Mucosa of descending colon (tissue), 3 donors: ENCODE measurements at regions not wholly inside any gene's neighbourhood (a gene's known extent, or its start where the extent isn't known, plus 50 kb on each side); places are given as distances from the start of the nearest gene placed in this dataset.

Source experiments
- ATAC-seq: fragments of 200-7000 bp; cut with Tn5 transposase; one replicate; pipeline ENCODE4 v1.9.1; 2020; ENCODE audit warnings: mild to moderate bottlenecking, moderate library complexity
- DNase-seq, 3 donors: peaks; one replicate each; pipeline ENCODE4 v3.0.0-alpha.2; 2020
- H3K36me3 ChIP-seq: fragments of 200-600 bp; one replicate; pipeline ENCODE4 v1.8.0; 2021; ENCODE audit warnings: low read depth, mild to moderate bottlenecking
- H3K4me1 ChIP-seq: fragments of 200-600 bp; one replicate; pipeline ENCODE4 v1.8.0; 2021; ENCODE audit warnings: low read depth, mild to moderate bottlenecking
- H3K4me3 ChIP-seq: fragments of 200-600 bp; one replicate; pipeline ENCODE4 v1.8.0; 2021; ENCODE audit warnings: mild to moderate bottlenecking
- H3K9me3 ChIP-seq: fragments of 200-600 bp; one replicate; pipeline ENCODE4 v1.8.0; 2021; ENCODE audit warnings: mild to moderate bottlenecking
- intact Hi-C, 2 donors: fragments of 100-400 bp; cut with DNase I in 1 of 2; cut with micrococcal nuclease in 1 of 2; formaldehyde crosslinking; loops; one replicate each; pipeline versions ENCODE4 v1.11.0 to v1.11.1; 2022; cut with DNase I, micrococcal nuclease
- TF ChIP-seq, protein P1 (sequence below): fragments of 200-600 bp; IDR thresholded peaks from one replicate; pipeline ENCODE4 v1.8.0; 2022; ENCODE audit warnings: antibody characterized with exemption, mild to moderate bottlenecking
- donor health status: DM: no; HTN: no; CAD: no; lungs with moderate emphysema.
- donor health status: DM: no; HTN: no; CAD: no.
- donor health status: DM: no; HTN: yes; CAD: no.

DNA sequence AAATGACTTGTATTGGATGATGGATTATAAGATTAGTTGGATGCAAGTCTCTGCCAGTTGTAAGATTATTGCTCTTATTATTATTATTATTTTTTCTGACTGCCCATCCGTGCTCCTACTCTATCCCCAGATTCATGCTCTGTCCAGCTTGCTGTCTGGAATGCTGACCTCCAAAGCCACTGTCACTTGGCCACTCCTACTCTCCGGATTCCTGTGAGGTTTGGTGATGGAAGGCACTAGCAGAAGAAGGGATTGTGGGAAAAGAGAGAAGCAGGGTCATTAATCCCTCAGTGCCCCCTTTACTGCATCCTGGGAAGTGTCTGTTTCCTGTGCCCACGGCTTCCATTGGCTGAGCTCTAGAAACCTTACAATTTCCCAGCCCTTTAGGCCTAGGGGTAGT, 76.3 kb upstream of the IL12B start:
- Histone ChIP-seq H3K4me1 (no peaks in the 10 kb centered on the region), H3K4me3 (no peak overlapping the region), H3K9me3 (no peaks in the 10 kb centered on the region), H3K36me3 (no peaks in the 10 kb centered on the region)
- intact Hi-C loops = no loop called here
- ATAC-seq (no peak), DNase-seq (no peak)
- TF ChIP-seq, protein P1, sequence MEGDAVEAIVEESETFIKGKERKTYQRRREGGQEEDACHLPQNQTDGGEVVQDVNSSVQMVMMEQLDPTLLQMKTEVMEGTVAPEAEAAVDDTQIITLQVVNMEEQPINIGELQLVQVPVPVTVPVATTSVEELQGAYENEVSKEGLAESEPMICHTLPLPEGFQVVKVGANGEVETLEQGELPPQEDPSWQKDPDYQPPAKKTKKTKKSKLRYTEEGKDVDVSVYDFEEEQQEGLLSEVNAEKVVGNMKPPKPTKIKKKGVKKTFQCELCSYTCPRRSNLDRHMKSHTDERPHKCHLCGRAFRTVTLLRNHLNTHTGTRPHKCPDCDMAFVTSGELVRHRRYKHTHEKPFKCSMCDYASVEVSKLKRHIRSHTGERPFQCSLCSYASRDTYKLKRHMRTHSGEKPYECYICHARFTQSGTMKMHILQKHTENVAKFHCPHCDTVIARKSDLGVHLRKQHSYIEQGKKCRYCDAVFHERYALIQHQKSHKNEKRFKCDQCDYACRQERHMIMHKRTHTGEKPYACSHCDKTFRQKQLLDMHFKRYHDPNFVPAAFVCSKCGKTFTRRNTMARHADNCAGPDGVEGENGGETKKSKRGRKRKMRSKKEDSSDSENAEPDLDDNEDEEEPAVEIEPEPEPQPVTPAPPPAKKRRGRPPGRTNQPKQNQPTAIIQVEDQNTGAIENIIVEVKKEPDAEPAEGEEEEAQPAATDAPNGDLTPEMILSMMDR = no peak

GRCh38 chr5:159409801-159410200, 79.5 kb upstream of the IL12B start:
- ATAC-seq = no peak
- no peaks in the 10 kb centered on the region for H3K4me1 ChIP-seq
- H3K36me3 ChIP-seq = no peaks in the 10 kb centered on the region
- TF ChIP-seq, protein P1 = no peak
- H3K9me3 ChIP-seq = no peaks in the 10 kb centered on the region
- intact Hi-C loops = no loop called here
- no peak for DNase-seq
- H3K4me3 ChIP-seq = no peak overlapping the region

- Histone ChIP-seq H3K9me3 (no peaks in the 10 kb centered on the region), H3K4me3 (no peak overlapping the region), H3K36me3 (no peaks in the 10 kb centered on the region), H3K4me1 (no peaks in the 10 kb centered on the region)
- intact Hi-C loops = no loop called here
- ATAC-seq = no peak
- TF ChIP-seq, protein P1 = no peak
- no peak for DNase-seq
Measured at GRCh38 chr5:159410480-159410879, 80.2 kb upstream of the IL12B start.

DNA sequence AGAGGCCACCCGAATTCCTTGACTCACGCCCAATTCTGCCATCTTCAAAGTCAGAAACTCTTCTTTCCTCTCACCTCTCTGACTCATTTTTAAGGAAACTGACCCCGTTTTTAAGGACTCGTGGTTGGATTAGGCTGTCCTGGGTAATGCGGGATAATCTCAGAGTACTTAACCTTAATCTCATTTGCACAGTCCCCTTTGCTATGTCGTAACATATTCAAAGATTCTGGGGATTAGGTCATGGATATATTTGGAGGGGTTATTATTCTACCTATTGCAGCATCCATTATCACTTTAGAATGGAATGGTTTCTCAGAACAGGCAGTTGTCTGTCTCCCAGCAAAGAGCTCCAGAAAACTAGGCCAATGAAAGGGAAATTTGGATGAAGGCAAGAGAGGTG, 80.8 kb upstream of the IL12B start:
- TF ChIP-seq, protein P1 = no peak
- DNase-seq (no peak), ATAC-seq (no peak)
- intact Hi-C loops = no loop called here
- Histone ChIP-seq H3K9me3 (no peaks in the 10 kb centered on the region), H3K4me3 (no peak overlapping the region), H3K4me1 (no peaks in the 10 kb centered on the region), H3K36me3 (no peaks in the 10 kb centered on the region)

- peak; percentile 23 to 54 (median 34) for DNase-seq
- Histone ChIP-seq H3K4me3 (no peak overlapping the region), H3K9me3 (no peaks in the 10 kb centered on the region), H3K4me1 (no peaks in the 10 kb centered on the region), H3K36me3 (no peaks in the 10 kb centered on the region)
- ATAC-seq = peak; percentile 81
- intact Hi-C loops = no loop called here
- TF ChIP-seq, protein P1 = no peak
Measured at GRCh38 chr5:159412284-159413046, 82.2 kb upstream of the IL12B start.
